Astrocyte (in vitro differentiated cells and primary cell): ENCODE measurements at regions not wholly inside any gene's neighbourhood (a gene's known extent, or its start where the extent isn't known, plus 50 kb on each side); places are given as distances from the start of the nearest gene placed in this dataset.
"Not testable (repeated sequence)": the region's sequence is repeated elsewhere in the genome, so short reads cannot be mapped to it uniquely, and the experiment has no call there.

Source experiments
- DNase-seq: peaks from one replicate; pipeline ENCODE4 v3.0.0-alpha.2; 2010; ENCODE audit warnings: low read depth
- FAIRE-seq: peaks from 2 replicates; lab custom pipeline; 2011; peaks lifted over from hg19 to GRCh38; lab: Jason Lieb, UNC
- H2AFZ ChIP-seq: 2 replicates; pipeline ENCODE4 v1.6.0; 2012; ENCODE audit warnings: low read depth, low read length, inconsistent platforms
- H3K27ac ChIP-seq: 2 replicates; pipeline ENCODE4 v1.5.1; 2011; ENCODE audit warnings: low read depth, low read length, inconsistent platforms
- H3K27me3 ChIP-seq: 2 replicates; pipeline ENCODE4 v1.6.0; 2011; ENCODE audit warnings: low read length, inconsistent platforms; ENCODE audit not compliant: insufficient read depth
- H3K36me3 ChIP-seq: 2 replicates; pipeline ENCODE4 v1.5.1; 2011; ENCODE audit warnings: low read length, inconsistent platforms; ENCODE audit not compliant: insufficient read depth
- H3K4me1 ChIP-seq: 2 replicates; pipeline ENCODE4 v1.5.1; 2011; ENCODE audit warnings: low read length, inconsistent platforms; ENCODE audit not compliant: insufficient read depth
- H3K4me2 ChIP-seq: 2 replicates; pipeline ENCODE4 v1.6.0; 2012; ENCODE audit warnings: low read length, inconsistent platforms
- H3K4me3 ChIP-seq: 2 replicates; pipeline ENCODE4 v1.5.1; 2011; ENCODE audit warnings: low read depth, mild to moderate bottlenecking, low read length, inconsistent platforms; ENCODE audit not compliant: insufficient read depth
- H3K79me2 ChIP-seq: 2 replicates; pipeline ENCODE4 v1.6.0; 2012; ENCODE audit warnings: mild to moderate bottlenecking, low read length, inconsistent platforms; ENCODE audit not compliant: insufficient read depth
- H3K9ac ChIP-seq: 2 replicates; pipeline ENCODE4 v1.6.0; 2012; ENCODE audit warnings: mild to moderate bottlenecking, low read length, inconsistent platforms
- H3K9me3 ChIP-seq: 2 replicates; pipeline ENCODE4 v1.5.1; 2012; ENCODE audit warnings: low read depth, mild to moderate bottlenecking, low read length, inconsistent platforms; ENCODE audit not compliant: insufficient read depth
- H4K20me1 ChIP-seq: 2 replicates; pipeline ENCODE4 v1.6.0; 2012; ENCODE audit warnings: low read length, inconsistent platforms; ENCODE audit not compliant: insufficient read depth
- H3K27ac Mint-ChIP-seq: one replicate; pipeline ENCODE4 v1.8.0; 2021; ENCODE audit warnings: mild to moderate bottlenecking, mixed read lengths; ENCODE audit not compliant: unreplicated experiment
- H3K27me3 Mint-ChIP-seq: one replicate; pipeline ENCODE4 v1.8.0; 2021; ENCODE audit warnings: low read depth, mixed read lengths; ENCODE audit not compliant: unreplicated experiment
- H3K36me3 Mint-ChIP-seq: one replicate; pipeline ENCODE4 v1.8.0; 2021; ENCODE audit warnings: low read depth, mixed read lengths; ENCODE audit not compliant: unreplicated experiment
- H3K4me1 Mint-ChIP-seq: one replicate; pipeline ENCODE4 v1.8.0; 2021; ENCODE audit warnings: low read depth, mixed read lengths; ENCODE audit not compliant: unreplicated experiment
- H3K4me3 Mint-ChIP-seq: one replicate; pipeline ENCODE4 v1.8.0; 2021; ENCODE audit warnings: mild to moderate bottlenecking, moderate library complexity, mixed read lengths; ENCODE audit not compliant: unreplicated experiment
- H3K9me3 Mint-ChIP-seq: one replicate; pipeline ENCODE4 v1.8.0; 2021; ENCODE audit warnings: mild to moderate bottlenecking, mixed read lengths; ENCODE audit not compliant: unreplicated experiment
- CTCF ChIP-seq: IDR thresholded peaks from 2 replicates; pipeline ENCODE4 v1.5.1; 2011; ENCODE audit warnings: low read depth, mild to moderate bottlenecking, inconsistent platforms, low read length, moderate library complexity; ENCODE audit not compliant: insufficient read depth
- EZH2 ChIP-seq: IDR thresholded peaks from 2 replicates; pipeline ENCODE4 v1.6.1; 2012; ENCODE audit warnings: mild to moderate bottlenecking, low read length, inconsistent platforms; ENCODE audit not compliant: insufficient read depth

- H3K9me3 ChIP-seq, H3K4me3 Mint-ChIP-seq, FAIRE-seq, DNase-seq, H3K27me3 ChIP-seq, H3K4me3 ChIP-seq, H4K20me1 ChIP-seq, H3K4me1 ChIP-seq, H3K36me3 Mint-ChIP-seq, H3K9me3 Mint-ChIP-seq, H3K27ac ChIP-seq, H2AFZ ChIP-seq, H3K9ac ChIP-seq, H3K36me3 ChIP-seq, H3K79me2 ChIP-seq, H3K27ac Mint-ChIP-seq, H3K4me2 ChIP-seq: not testable (repeated sequence)
- peaks cover 13% of the 10 kb centered on the region for H3K4me1 Mint-ChIP-seq
- H3K27me3 Mint-ChIP-seq = peaks cover 21% of the 10 kb centered on the region
Measured at GRCh38 chr20:47977017-47977788, 191.9 kb upstream of the SULF2 start.

GRCh38 chr20:47974234-47974878 is 189.1 kb upstream of the SULF2 start:
- H3K9me3 ChIP-seq = no peaks in the 10 kb centered on the region
- H3K4me3 ChIP-seq = no peak overlapping the region
- DNase-seq (no peak), FAIRE-seq (no peak)
- H3K4me1 Mint-ChIP-seq = peaks cover 25% of the 10 kb centered on the region
- no peak overlapping the region for H3K4me3 Mint-ChIP-seq
- no peaks in the 10 kb centered on the region for H3K79me2 ChIP-seq
- no peaks in the 10 kb centered on the region for H3K36me3 ChIP-seq
- peaks cover 8% of the 10 kb centered on the region for H3K4me1 ChIP-seq
- no peak overlapping the region for H3K27ac ChIP-seq
- no peaks in the 10 kb centered on the region for H3K27me3 ChIP-seq
- H2AFZ ChIP-seq = no peak overlapping the region
- no peak overlapping the region for H3K4me2 ChIP-seq
- no peak overlapping the region for H3K9ac ChIP-seq
- peaks cover 22% of the 10 kb centered on the region for H3K27me3 Mint-ChIP-seq
- TF ChIP-seq CTCF (no peak), EZH2 (no peak)
- no peak overlapping the region for H3K27ac Mint-ChIP-seq
- no peaks in the 10 kb centered on the region for H4K20me1 ChIP-seq
- H3K36me3 Mint-ChIP-seq = no peaks in the 10 kb centered on the region
- H3K9me3 Mint-ChIP-seq = peaks cover 2% of the 10 kb centered on the region

- Histone ChIP-seq H3K4me2 (peak overlapping the region; percentile 60), H3K36me3 (no peaks in the 10 kb centered on the region), H4K20me1 (no peaks in the 10 kb centered on the region), H2AFZ (peak overlapping the region; percentile 41), H3K27me3 (no peaks in the 10 kb centered on the region), H3K4me1 (peaks cover 8% of the 10 kb centered on the region), H3K4me3 (no peak overlapping the region), H3K79me2 (no peaks in the 10 kb centered on the region), H3K27ac (no peak overlapping the region), H3K9ac (peak overlapping the region; percentile 18), H3K9me3 (no peaks in the 10 kb centered on the region)
- DNase-seq (peak; percentile 40), FAIRE-seq (no peak)
- Mint-ChIP-seq H3K27me3 (peaks cover 17% of the 10 kb centered on the region), H3K4me3 (no peak overlapping the region), H3K9me3 (no peaks in the 10 kb centered on the region), H3K36me3 (no peaks in the 10 kb centered on the region), H3K27ac (no peak overlapping the region), H3K4me1 (peaks cover 23% of the 10 kb centered on the region)
- TF ChIP-seq EZH2 (no peak), CTCF (no peak)
Measured at GRCh38 chr20:47973519-47974233, 188.4 kb upstream of the SULF2 start.
